HCT116 (cell line): ENCODE measurements at regions not wholly inside any gene's neighbourhood (a gene's known extent, or its start where the extent isn't known, plus 50 kb on each side); places are given as distances from the start of the nearest gene placed in this dataset.
A peak's percentile ranks its signal among the peaks of the same experiment; 100 is the strongest.

Experiments
- ATAC-seq: fragments of 200-7000 bp; cut with Tn5 transposase; 2 replicates; pipeline ENCODE4 v1.9.1; 2020; ENCODE audit warnings: mild to moderate bottlenecking, moderate library complexity
- BruUV-seq: library from RNA; stranded (reverse); fragments of 400-500 nt; replicated peaks from 2 replicates; lab custom pipeline; 2021; lab: Mats Ljungman, UMichigan
- CTCF ChIA-PET: fragments of 300-600 bp; sonication (Branson Sonifier 250); formaldehyde crosslinking; loops from one replicate; lab custom pipeline; 2021; ENCODE audit warnings: antibody characterized with exemption; lab: Charles Lee
- POLR2A ChIA-PET: fragments of 300-600, 350-600 bp; sonication (Branson Sonifier 250); formaldehyde crosslinking; loops from one replicate; lab custom pipeline; 2021; ENCODE audit warnings: antibody characterized with exemption; lab: Charles Lee
- RAD21 ChIA-PET, 2 experiments: fragments of 300-600 bp; sonication (Branson Sonifier 250); formaldehyde crosslinking; loops; one replicate each; lab custom pipeline; 2023; ENCODE audit warnings: low total read pairs in 2 of 2; ENCODE audit not compliant: uncharacterized antibody in 2 of 2, unreplicated experiment in 2 of 2, low non-redundant PET in 1 of 2; lab: Charles Lee
- DNase-seq: peaks from one replicate; pipeline ENCODE4 v3.0.0-alpha.2; 2010; ENCODE audit warnings: low read depth, low spot score
- H2AFZ ChIP-seq: fragments of 200-600 bp; shearing (Covaris generic), sonication (generic); 2 replicates; pipeline ENCODE4 v1.6.1; 2017; ENCODE audit warnings: low read depth, mixed run types, mixed read lengths, antibody characterized with exemption, low read length; ENCODE audit not compliant: poor library complexity, severe bottlenecking
- H3K27ac ChIP-seq: 2 replicates; pipeline ENCODE4 v1.5.1; 2012; ENCODE audit warnings: low read depth, low read length
- H3K27me3 ChIP-seq: fragments of 200-600 bp; sonication (generic); 2 replicates; pipeline ENCODE4 v1.6.1; 2016; ENCODE audit warnings: mixed run types, low read length, mixed read lengths; ENCODE audit not compliant: insufficient read depth
- H3K36me3 ChIP-seq, 2 experiments: fragments of 200-500 bp in 1 of 2; fragments of 200-600 bp in 1 of 2; sonication (Bioruptor generic) in 1 of 2; sonication (generic) in 1 of 2; 2 replicates each; pipeline versions ENCODE4 v1.5.1 to v1.6.1; 2014 to 2016; ENCODE audit warnings: low read length in 2 of 2, inconsistent platforms in 1 of 2, mixed read lengths in 1 of 2, mixed run types in 1 of 2; ENCODE audit not compliant: insufficient read depth in 2 of 2, control insufficient read depth in 1 of 2
- H3K4me1 ChIP-seq, 2 experiments: fragments of 200-600 bp in 1 of 2; sonication (generic) in 1 of 2; 2 replicates each; pipeline versions ENCODE4 v1.5.1 to v1.6.1; 2012 to 2017; ENCODE audit warnings: low read length in 2 of 2, inconsistent platforms in 1 of 2, mild to moderate bottlenecking in 1 of 2, mixed read lengths in 1 of 2, mixed run types in 1 of 2, moderate library complexity in 1 of 2; ENCODE audit not compliant: insufficient read depth in 2 of 2, control insufficient read depth in 1 of 2
- H3K4me2 ChIP-seq: fragments of 200-600 bp; sonication (generic); 2 replicates; pipeline ENCODE4 v1.6.1; 2017; ENCODE audit warnings: mixed run types, low read length, mixed read lengths
- H3K4me3 ChIP-seq, 2 experiments: fragments of 200-600 bp in 1 of 2; sonication (generic) in 1 of 2; replicated peaks in 1 of 2; 2 replicates each; pipeline ENCODE4 v1.5.1; 2011 to 2016; ENCODE audit warnings: low read length in 2 of 2, control low read depth in 1 of 2, low read depth in 1 of 2, mild to moderate bottlenecking in 1 of 2, mixed read lengths in 1 of 2, mixed run types in 1 of 2
- H3K79me2 ChIP-seq: fragments of 200-600 bp; sonication (generic); 2 replicates; pipeline ENCODE4 v1.6.1; 2017; ENCODE audit warnings: mild to moderate bottlenecking, mixed run types, low read length, moderate library complexity, mixed read lengths; ENCODE audit not compliant: insufficient read depth
- H3K9ac ChIP-seq: fragments of 200-600 bp; sonication (generic); 2 replicates; pipeline ENCODE4 v1.6.1; 2016; ENCODE audit warnings: low read length, mixed read lengths
- H3K9me2 ChIP-seq: fragments of 200-600 bp; sonication (generic), shearing (Covaris generic); 2 replicates; pipeline ENCODE4 v1.6.1; 2017; ENCODE audit warnings: mixed run types, mild to moderate bottlenecking, moderate library complexity; ENCODE audit not compliant: insufficient read depth
- H3K9me3 ChIP-seq, 2 experiments: fragments of 200-500 bp in 1 of 2; fragments of 200-600 bp in 1 of 2; sonication (Bioruptor generic) in 1 of 2; sonication (generic) in 1 of 2; 2 replicates each; pipeline ENCODE4 v1.6.1; 2014 to 2017; ENCODE audit warnings: low read length in 2 of 2, mixed read lengths in 2 of 2, inconsistent platforms in 1 of 2, low read depth in 1 of 2, mild to moderate bottlenecking in 1 of 2, mixed run types in 1 of 2, moderate library complexity in 1 of 2; ENCODE audit not compliant: control insufficient read depth in 1 of 2, insufficient read depth in 1 of 2
- H4K20me1 ChIP-seq: fragments of 200-600 bp; sonication (generic), shearing (Covaris generic); 2 replicates; pipeline ENCODE4 v1.6.1; 2017; ENCODE audit warnings: mixed run types, mild to moderate bottlenecking, moderate library complexity; ENCODE audit not compliant: insufficient read depth
- CTCF ChIP-seq, 3 experiments: fragments of 200-600 bp in 1 of 3; sonication (generic) in 1 of 3; IDR thresholded peaks in 2 of 3; conservative IDR thresholded peaks in 1 of 3; 2 replicates each; pipeline ENCODE4 v1.5.1; 2012 to 2017; ENCODE audit warnings: low read depth in 2 of 3, low read length in 2 of 3, antibody characterized with exemption in 1 of 3, borderline replicate concordance in 1 of 3, control low read depth in 1 of 3, mild to moderate bottlenecking in 1 of 3, mixed read lengths in 1 of 3, mixed run types in 1 of 3, moderate library complexity in 1 of 3; ENCODE audit not compliant: insufficient read depth in 1 of 3
- EZH2 ChIP-seq: fragments of 200-600 bp; sonication (generic); IDR thresholded peaks from 2 replicates; pipeline ENCODE4 v1.6.1; 2017; ENCODE audit warnings: antibody characterized with exemption, mixed run types
- RAD21 ChIP-seq: IDR thresholded peaks from 2 replicates; pipeline ENCODE4 v1.6.1; 2012; ENCODE audit warnings: low read depth, mild to moderate bottlenecking
- REST ChIP-seq: IDR thresholded peaks from 2 replicates; pipeline ENCODE4 v1.6.1; 2012; ENCODE audit warnings: low read depth
- SRF ChIP-seq: IDR thresholded peaks from 2 replicates; pipeline ENCODE4 v1.6.1; 2012; ENCODE audit warnings: low read depth
- intact Hi-C: fragments of 100-400 bp; cut with micrococcal nuclease; formaldehyde crosslinking; loops from 2 replicates; pipeline ENCODE4 v1.10.0; 2022

GRCh38 chr3:144636833-144637232, 665.2 kb downstream of the DIPK2A start:
- H3K79me2 ChIP-seq = no peaks in the 10 kb centered on the region
- ChIA-PET CTCF (interaction anchor here (1.2 kb wide), 1 partner anchor 15 kb away, joined by 3 read pairs; no protein-coding TSS in a partner anchor), POLR2A (interaction anchor here (0.8 kb wide), 1 partner anchor 665 kb away, joined by 3 read pairs; the partner anchor contains the start of gene DIPK2A)
- H3K9me2 ChIP-seq = no peaks in the 10 kb centered on the region
- no peaks in the 10 kb centered on the region for H4K20me1 ChIP-seq
- no peaks in the 10 kb centered on the region for H3K27me3 ChIP-seq
- intact Hi-C loops = no loop called here
- BruUV-seq = no TSS peak
- no peaks in the 10 kb centered on the region for H3K36me3 ChIP-seq
- no peak overlapping the region for H3K27ac ChIP-seq
- H3K9ac ChIP-seq = no peak overlapping the region
- TF ChIP-seq RAD21 (0 out of 2 replicates have a peak, but pooled peaks have one; percentile 14), SRF (no peak), CTCF (IDR thresholded peaks at IDR 0.05 in 2 of 3, conservative IDR thresholded peaks at IDR 0.05 in 1 of 3; ENCODE audit: borderline replicate concordance in 1 of 3, insufficient read depth in 1 of 3, low read depth in 2 of 3, low read length in 2 of 3) (peak in 2 of 3 experiments; percentile 44 to 50; a peak in 4 of 6 replicates), EZH2 (no peak), REST (no peak)
- TF ChIP-seq, all 23 proteins: peak for 2
- Histone ChIP-seq H3K9me3 (no peaks in the 10 kb centered on the region), H3K4me2 (no peak overlapping the region), H3K4me3 (no peak overlapping the region), H3K4me1 (no peaks in the 10 kb centered on the region), H2AFZ (peak overlapping the region; percentile 66)
- ATAC-seq (peak; percentile 91), DNase-seq (peak; percentile 43)
- RAD21 ChIA-PET = no interaction called here
